Uterus (tissue), 2 donors: ENCODE measurements at regions not wholly inside any gene's neighbourhood (a gene's known extent, or its start where the extent isn't known, plus 50 kb on each side); places are given as distances from the start of the nearest gene placed in this dataset.

Source experiments
- POLR2A ChIP-seq, 2 donors: fragments of 450-650 bp; IDR thresholded peaks; one replicate each; pipeline ENCODE4 v1.6.1; 2016; ENCODE audit warnings: antibody characterized with exemption in 2 of 2, mild to moderate bottlenecking in 1 of 2, moderate library complexity in 1 of 2
- TF ChIP-seq, protein P1 (sequence below), 4 experiments: fragments of 200-600 bp in 2 of 4; fragments of 450-650 bp in 2 of 4; sonication (generic) in 2 of 4; IDR thresholded peaks; one replicate each; pipeline ENCODE4 v1.5.1; 2016 to 2019; ENCODE audit warnings: antibody characterized with exemption in 4 of 4, mild to moderate bottlenecking in 2 of 4, moderate library complexity in 1 of 4

DNA sequence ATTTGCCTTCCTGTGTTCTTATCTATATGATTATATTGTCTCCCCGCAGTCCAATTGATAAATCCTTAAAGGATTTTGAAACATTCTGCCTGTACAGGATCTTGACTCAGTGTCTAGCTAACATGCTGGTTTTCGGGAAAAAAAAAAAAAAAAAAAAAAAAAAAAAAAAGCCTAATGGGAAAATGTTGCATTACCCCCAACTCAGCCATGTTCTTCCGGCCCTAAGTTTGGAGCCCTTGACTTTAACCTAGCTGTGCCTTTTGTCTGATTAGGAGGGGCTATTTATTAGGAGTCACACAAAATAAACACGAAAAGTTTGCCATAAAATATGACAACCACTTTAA is 244.4 kb upstream of the TCF21 start:
- TF ChIP-seq, protein P1, sequence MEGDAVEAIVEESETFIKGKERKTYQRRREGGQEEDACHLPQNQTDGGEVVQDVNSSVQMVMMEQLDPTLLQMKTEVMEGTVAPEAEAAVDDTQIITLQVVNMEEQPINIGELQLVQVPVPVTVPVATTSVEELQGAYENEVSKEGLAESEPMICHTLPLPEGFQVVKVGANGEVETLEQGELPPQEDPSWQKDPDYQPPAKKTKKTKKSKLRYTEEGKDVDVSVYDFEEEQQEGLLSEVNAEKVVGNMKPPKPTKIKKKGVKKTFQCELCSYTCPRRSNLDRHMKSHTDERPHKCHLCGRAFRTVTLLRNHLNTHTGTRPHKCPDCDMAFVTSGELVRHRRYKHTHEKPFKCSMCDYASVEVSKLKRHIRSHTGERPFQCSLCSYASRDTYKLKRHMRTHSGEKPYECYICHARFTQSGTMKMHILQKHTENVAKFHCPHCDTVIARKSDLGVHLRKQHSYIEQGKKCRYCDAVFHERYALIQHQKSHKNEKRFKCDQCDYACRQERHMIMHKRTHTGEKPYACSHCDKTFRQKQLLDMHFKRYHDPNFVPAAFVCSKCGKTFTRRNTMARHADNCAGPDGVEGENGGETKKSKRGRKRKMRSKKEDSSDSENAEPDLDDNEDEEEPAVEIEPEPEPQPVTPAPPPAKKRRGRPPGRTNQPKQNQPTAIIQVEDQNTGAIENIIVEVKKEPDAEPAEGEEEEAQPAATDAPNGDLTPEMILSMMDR (IDR thresholded peaks at IDR 0.05): no peak
- TF ChIP-seq POLR2A (IDR thresholded peaks at IDR 0.05): no peak
